Stimulated activated CD4-positive, alpha-beta T cell treated with anti-CD3 and anti-CD28 coated beads, TNF-alpha, amount 100 ng/mL, for 1 hour (primary cell): ENCODE measurements at regions not wholly inside any gene's neighbourhood (a gene's known extent, or its start where the extent isn't known, plus 50 kb on each side); places are given as distances from the start of the nearest gene placed in this dataset.

Experiments used
- DNase-seq, 3 donors: peaks; one replicate each; pipeline ENCODE4 v3.0.0-alpha.2; 2020; ENCODE audit warnings: low read depth in 3 of 3, low spot score in 1 of 3

GRCh38 chr18:25454270-25454659 is 102.3 kb upstream of the ZNF521 start:
- DNase-seq: no peak

- no peak for DNase-seq
These were observed 101.7 kb upstream of the ZNF521 start for GRCh38 chr18:25453556-25454269.

GRCh38 chr18:25451077-25451658 is 99.2 kb upstream of the ZNF521 start:
- DNase-seq: no peak

GRCh38 chr18:25449046-25449445 is 97.1 kb upstream of the ZNF521 start:
- DNase-seq: no peak

- DNase-seq: no peak
These were observed 95.0 kb upstream of the ZNF521 start for GRCh38 chr18:25446972-25447371.

- no peak for DNase-seq
These were observed 93.5 kb upstream of the ZNF521 start for GRCh38 chr18:25445430-25445829.

GRCh38 chr18:25443776-25444175 is 91.8 kb upstream of the ZNF521 start:
- no peak for DNase-seq

GRCh38 chr18:25435149-25435782 is 83.3 kb upstream of the ZNF521 start:
- DNase-seq: no peak

GRCh38 chr18:25434745-25435144 is 82.8 kb upstream of the ZNF521 start:
- no peak for DNase-seq

GRCh38 chr18:25433590-25433989 is 81.6 kb upstream of the ZNF521 start:
- no peak for DNase-seq

GRCh38 chr18:25425024-25425423 is 73.1 kb upstream of the ZNF521 start:
- DNase-seq: no peak

GRCh38 chr18:25423760-25424159 is 71.8 kb upstream of the ZNF521 start:
- DNase-seq: no peak

GRCh38 chr18:25423267-25423666 is 71.3 kb upstream of the ZNF521 start:
- DNase-seq: no peak

GRCh38 chr18:25422230-25422629 is 70.3 kb upstream of the ZNF521 start:
- DNase-seq: no peak

- no peak for DNase-seq
These were observed 68.3 kb upstream of the ZNF521 start for GRCh38 chr18:25420077-25420825.

GRCh38 chr18:25416374-25416773 is 64.4 kb upstream of the ZNF521 start:
- DNase-seq: no peak

- no peak for DNase-seq
These were observed 58.0 kb upstream of the ZNF521 start for GRCh38 chr18:25409971-25410370.

GRCh38 chr18:25408293-25408692 is 56.3 kb upstream of the ZNF521 start:
- DNase-seq: no peak
